ENCODE measurements at regions not wholly inside any gene's neighbourhood (a gene's known extent, or its start where the extent isn't known, plus 50 kb on each side); places are given as distances from the start of the nearest gene placed in this dataset.

GRCh38 chr7:38002689-38003088, 82.2 kb downstream of the EPDR1 start:
- FAIRE-seq (no peak), DNase-seq (ENCODE audit: low spot score in 2 of 2) (no peak)

- FAIRE-seq (no peak), DNase-seq (ENCODE audit: low spot score in 2 of 2) (no peak)
These were observed 86.1 kb downstream of the EPDR1 start for GRCh38 chr7:38006559-38006958.

GRCh38 chr7:38007096-38007495, 86.7 kb downstream of the EPDR1 start:
- FAIRE-seq: no peak
- DNase-seq (ENCODE audit: low spot score in 2 of 2): no peak

GRCh38 chr7:38013246-38013645, 92.8 kb downstream of the EPDR1 start:
- DNase-seq (ENCODE audit: low spot score in 2 of 2): no peak
- no peak for FAIRE-seq

- no peak for FAIRE-seq
- no peak for DNase-seq (ENCODE audit: low spot score in 2 of 2)
These were observed 96.1 kb downstream of the EPDR1 start for GRCh38 chr7:38016567-38016966.

GRCh38 chr7:38017320-38017719, 96.9 kb downstream of the EPDR1 start:
- no peak for FAIRE-seq
- no peak for DNase-seq (ENCODE audit: low spot score in 2 of 2)

GRCh38 chr7:38020121-38020785, 99.8 kb downstream of the EPDR1 start:
- FAIRE-seq: no peak

GRCh38 chr7:38021892-38022291, 101.5 kb downstream of the EPDR1 start:
- FAIRE-seq: no peak
- no peak for DNase-seq (ENCODE audit: low spot score in 2 of 2)

More at GRCh38 chr7:38020121-38020785, 99.8 kb downstream of the EPDR1 start:
- DNase-seq (ENCODE audit: low spot score in 2 of 2): no peak

- FAIRE-seq (no peak), DNase-seq (ENCODE audit: low spot score in 2 of 2) (no peak)
These were observed 105.4 kb downstream of the EPDR1 start for GRCh38 chr7:38025815-38026214.

GRCh38 chr7:38027884-38028455, 107.5 kb downstream of the EPDR1 start:
- FAIRE-seq (no peak), DNase-seq (ENCODE audit: low spot score in 2 of 2) (no peak)

- FAIRE-seq: no peak
- DNase-seq (ENCODE audit: low spot score in 2 of 2): no peak
These were observed 113.8 kb downstream of the EPDR1 start for GRCh38 chr7:38034062-38034908.

- DNase-seq (ENCODE audit: low spot score in 2 of 2) (no peak), FAIRE-seq (no peak)
These were observed 120.4 kb downstream of the EPDR1 start for GRCh38 chr7:38040831-38041230.

- DNase-seq (ENCODE audit: low spot score in 2 of 2) (no peak), FAIRE-seq (no peak)
These were observed 128.4 kb upstream of the STARD3NL start for GRCh38 chr7:38049679-38050078.

- FAIRE-seq (no peak), DNase-seq (ENCODE audit: low spot score in 2 of 2) (no peak)
These were observed 126.7 kb upstream of the STARD3NL start for GRCh38 chr7:38051311-38051710.

- FAIRE-seq (no peak), DNase-seq (ENCODE audit: low spot score in 2 of 2) (peak in 1 of 2 donors; percentile 29)
These were observed 126.3 kb upstream of the STARD3NL start for GRCh38 chr7:38051786-38052185.

- no peak for DNase-seq (ENCODE audit: low spot score in 2 of 2)
- no peak for FAIRE-seq
These were observed 125.3 kb upstream of the STARD3NL start for GRCh38 chr7:38052786-38053185.

GRCh38 chr7:38054199-38054598, 123.8 kb upstream of the STARD3NL start:
- no peak for DNase-seq (ENCODE audit: low spot score in 2 of 2)
- no peak for FAIRE-seq

GRCh38 chr7:38057829-38058228, 120.2 kb upstream of the STARD3NL start:
- no peak for FAIRE-seq

GRCh38 chr7:38060116-38060515, 117.9 kb upstream of the STARD3NL start:
- FAIRE-seq (no peak), DNase-seq (ENCODE audit: low spot score in 2 of 2) (no peak)

More at GRCh38 chr7:38057829-38058228, 120.2 kb upstream of the STARD3NL start:
- no peak for DNase-seq (ENCODE audit: low spot score in 2 of 2)

- FAIRE-seq: no peak
- DNase-seq (ENCODE audit: low spot score in 2 of 2): no peak
These were observed 117.4 kb upstream of the STARD3NL start for GRCh38 chr7:38060637-38061036.

GRCh38 chr7:38066391-38066790, 111.7 kb upstream of the STARD3NL start:
- FAIRE-seq (no peak), DNase-seq (ENCODE audit: low spot score in 2 of 2) (no peak)

GRCh38 chr7:38068461-38068860, 109.6 kb upstream of the STARD3NL start:
- no peak for DNase-seq (ENCODE audit: low spot score in 2 of 2)
- FAIRE-seq: no peak

Data from frontal cortex (tissue), 3 donors.